HG03159 (cell line): ENCODE measurements at regions not wholly inside any gene's neighbourhood (a gene's known extent, or its start where the extent isn't known, plus 50 kb on each side); places are given as distances from the start of the nearest gene placed in this dataset.

Source experiments
- ATAC-seq: cut with Tn5 transposase; IDR thresholded peaks from one replicate; pipeline ENCODE4 v1.9.1; 2021; ENCODE audit warnings: mild to moderate bottlenecking, moderate library complexity; ENCODE audit not compliant: unreplicated experiment

DNA sequence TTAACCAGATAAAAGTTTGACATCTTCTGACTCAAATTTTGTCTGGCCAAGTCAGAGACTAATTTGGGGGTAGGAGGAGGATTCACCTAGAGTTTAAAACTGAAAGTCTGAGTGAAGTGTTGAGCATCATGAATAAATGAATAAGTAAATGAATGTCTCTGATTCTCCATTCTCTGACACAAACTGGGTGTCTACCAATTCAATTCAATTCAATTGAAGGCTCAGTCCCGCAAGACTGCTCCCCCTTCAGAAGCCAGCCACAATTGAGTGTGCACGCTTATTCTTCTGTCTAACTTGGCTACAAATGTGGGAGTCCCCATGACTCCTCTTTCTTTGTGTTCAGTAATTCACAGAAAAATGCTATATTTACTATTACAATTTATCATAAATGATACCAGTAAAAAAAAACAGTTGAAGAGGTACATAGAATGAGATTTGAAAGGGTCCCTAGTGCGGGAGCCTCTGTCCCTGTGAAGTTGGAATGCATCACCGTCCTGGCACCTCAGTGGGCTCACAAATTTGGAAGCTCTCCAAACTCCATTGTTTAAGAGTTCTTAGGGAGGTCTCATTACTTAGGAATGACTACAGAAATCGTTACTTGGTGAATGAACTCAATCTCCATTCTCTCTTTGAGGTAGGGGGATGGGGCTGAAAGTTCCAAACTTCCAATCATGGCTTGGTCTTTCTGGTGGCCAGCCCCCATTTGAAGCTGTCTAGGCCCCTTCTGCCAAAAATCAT lies 243.7 kb upstream of the PHYHIPL start:
- no peak for ATAC-seq

DNA sequence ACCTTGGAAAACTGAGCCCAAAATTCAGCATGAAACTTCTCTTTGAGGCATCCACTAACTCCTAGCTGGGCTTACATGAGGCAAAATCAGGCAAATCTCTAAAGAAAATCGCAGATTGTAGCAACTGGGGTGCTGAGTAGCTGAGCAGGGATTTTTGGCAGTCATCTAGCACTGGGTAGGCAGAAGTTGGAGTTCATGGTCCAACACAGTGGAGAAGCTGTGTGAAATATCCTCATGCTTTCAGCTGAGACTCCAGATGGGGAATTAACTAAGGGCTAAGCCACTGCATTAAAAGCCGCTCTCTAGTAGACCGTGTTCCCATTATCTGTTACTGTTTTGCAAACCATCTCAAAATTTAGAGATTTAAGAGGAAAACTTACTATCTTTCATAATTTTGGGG lies 240.1 kb upstream of the PHYHIPL start:
- ATAC-seq, result no peak

DNA sequence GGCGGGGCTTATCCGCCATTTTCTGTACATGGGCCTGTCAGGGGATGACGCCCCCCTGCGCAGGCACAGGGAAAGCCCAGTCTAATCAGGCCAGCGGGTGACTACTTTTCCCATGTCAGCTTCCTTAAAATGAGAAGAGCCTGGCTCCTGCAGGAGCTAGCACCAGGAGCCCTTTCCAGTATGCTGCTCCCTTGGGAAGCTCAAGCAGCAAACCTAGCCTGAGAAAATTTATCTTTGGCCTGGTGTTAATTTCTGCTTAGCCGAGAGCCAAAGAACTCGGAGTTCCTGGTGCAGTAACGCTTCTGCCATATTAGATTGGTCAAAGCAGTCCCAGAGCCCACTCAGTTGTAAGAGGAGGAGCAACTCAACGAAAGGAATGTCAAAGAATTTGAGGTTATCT lies 239.0 kb upstream of the PHYHIPL start:
- ATAC-seq, result no peak

DNA sequence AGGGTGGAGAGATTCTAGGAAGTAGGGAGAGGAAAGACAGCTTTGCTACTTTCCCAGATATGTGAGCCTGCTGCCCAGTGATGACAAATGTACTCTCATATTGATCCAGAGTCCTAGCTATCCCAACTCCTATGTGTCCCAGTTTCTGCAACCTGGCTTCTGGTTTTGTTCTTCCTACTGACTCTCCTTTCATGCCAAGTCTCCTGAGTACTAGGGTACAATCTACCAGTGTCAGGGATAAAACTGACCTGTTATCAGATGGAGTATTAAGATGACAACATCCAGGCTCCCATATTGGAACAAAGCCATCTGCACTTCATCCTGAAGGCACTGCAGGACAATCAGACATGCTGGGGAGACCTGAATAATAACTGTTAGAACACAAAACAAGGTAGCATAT lies 233.7 kb upstream of the PHYHIPL start:
- ATAC-seq, result no peak

DNA sequence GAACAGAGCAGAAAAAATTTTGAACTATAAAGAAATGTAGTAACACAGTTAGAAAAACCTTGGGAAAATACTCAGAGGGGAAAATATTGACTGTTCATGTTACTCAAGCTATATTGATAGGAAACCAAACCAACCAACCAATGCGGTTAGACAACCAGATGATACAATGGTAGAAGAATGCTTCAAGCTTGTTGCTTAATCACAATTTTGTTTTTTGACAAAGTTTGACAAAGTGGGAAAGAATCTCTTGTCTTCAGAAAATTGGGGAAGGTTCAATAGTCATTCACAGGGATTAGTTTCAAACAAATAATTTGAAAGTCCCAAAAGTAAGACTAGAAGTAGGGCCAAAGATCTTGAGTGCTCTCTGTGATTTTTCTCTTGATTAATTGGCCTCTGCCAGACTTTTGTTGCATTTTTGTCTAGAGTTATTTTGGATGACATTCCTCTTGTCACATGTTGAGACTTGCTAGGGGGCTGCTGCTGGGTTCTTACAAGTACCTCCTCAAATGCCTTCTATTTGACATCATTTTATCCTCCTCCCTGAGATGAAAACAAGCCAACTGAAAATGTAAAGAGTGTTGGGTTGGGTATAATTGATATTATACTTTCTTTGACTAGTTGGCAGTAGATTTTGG lies 233.1 kb upstream of the PHYHIPL start:
- ATAC-seq, result no peak

DNA sequence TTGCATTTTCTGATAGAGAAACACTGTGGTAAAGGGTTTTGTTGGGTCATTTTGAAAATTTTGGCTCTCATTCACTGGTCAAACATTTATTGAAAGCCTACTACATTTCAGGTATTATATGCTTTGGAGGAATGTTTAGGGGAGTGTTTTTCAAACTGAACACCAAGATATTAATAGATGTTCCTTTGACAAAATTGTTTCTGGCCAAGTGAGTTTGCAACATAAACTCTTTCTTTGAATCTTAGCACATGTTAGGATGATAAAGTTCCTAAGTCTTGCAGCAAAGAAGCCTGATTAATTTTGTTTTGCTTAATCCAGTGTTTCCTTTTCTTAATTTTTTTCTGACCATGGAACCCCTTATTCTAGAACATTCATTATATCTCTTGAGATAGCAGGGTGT lies 232.5 kb upstream of the PHYHIPL start:
- ATAC-seq, result no peak

DNA sequence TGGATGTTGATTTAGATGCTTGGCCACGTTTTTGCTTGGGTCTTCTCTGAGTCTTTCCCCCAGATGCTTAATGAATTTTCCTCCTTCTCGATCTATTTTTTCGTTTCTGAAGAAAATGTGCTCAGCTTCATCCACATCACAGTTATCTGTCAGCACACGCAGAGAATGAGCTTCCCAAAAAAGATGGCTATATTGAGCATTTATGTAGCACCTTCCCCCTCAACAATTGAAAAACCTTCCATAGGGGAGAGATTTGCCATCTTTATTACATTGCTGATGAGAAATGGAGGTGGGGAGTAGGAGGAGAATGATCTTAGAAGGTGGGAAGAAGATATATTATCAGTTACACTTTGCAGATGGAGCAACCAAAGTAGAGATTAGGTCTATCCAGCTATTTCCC lies 228.1 kb upstream of the PHYHIPL start:
- ATAC-seq, result no peak

DNA sequence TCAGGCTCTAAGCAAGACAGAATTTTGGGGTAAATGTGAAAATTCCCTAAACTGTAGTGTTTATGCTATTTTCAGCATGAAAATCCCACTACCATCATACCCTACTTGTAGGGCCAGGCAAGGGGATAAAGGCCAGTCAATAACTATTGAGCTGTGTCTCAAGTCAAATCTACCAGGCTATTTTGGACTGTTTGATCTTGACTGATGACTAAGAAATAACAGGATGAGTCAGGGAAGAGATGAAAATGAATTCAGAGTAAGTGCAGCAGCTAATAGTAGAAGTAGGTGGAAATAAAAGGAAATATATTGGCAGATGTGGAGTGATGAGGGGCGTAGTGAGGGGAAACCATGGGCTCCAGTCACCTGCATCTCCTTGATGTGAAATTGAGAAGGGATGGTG lies 225.8 kb upstream of the PHYHIPL start:
- no peak for ATAC-seq

DNA sequence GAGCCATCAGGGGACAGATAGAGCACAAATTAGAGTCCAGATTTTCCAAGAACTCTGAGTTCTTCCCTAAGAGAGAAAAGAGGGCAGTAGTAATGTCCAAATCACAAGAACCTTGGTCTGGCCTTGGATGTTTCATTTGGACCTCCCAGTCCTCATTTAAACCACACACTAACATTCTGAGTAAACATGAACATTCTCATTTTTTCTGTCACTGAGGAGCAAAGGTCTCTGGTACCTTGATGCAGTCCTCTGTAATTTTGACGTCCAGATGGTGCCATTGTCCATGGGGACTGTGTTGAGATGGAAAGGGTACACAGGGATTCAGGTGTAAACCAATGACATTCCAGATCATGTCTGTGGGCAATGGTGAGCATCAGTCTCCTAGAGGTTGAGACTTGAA lies 225.4 kb upstream of the PHYHIPL start:
- no peak for ATAC-seq

DNA sequence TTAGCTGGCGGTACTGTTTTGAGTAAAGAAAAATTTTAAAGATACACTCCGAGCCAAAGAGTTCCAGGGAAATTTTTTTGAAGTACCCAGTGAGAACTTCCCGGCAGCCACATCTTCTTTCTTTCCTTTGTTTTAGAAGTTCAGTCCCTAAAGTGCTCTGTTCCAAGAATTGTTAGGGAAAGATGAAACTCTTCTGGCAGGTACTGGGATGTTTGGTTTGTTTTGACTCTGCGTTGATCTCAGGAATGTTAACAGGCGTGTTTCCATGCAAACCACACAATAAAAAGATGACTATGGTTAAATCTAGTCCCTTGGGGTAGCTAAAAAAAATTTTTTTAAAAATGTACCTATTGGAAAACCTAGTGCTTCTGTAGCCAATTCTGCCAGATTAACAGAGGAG lies 224.7 kb upstream of the PHYHIPL start:
- ATAC-seq, result no peak

DNA sequence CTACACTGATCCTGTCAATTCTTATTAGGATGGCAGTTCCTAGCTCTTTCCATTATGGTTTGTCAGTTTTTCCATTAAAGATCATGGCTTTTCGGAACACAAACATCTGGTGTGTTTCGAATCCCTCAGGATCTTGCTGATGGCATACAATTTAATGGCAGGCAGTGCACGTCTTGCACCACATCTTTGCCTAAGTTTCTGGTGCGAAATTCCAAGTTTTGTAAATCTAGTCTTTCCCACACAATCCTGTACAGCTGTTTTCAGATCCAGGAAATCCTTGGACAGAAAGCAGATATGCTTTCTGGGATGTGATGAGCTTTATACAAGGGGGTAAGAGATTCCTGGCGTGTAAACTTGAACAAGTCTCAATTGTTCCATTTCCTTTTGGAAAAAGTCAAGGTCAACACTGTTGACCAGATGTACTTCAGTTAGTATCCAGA lies 224.3 kb upstream of the PHYHIPL start:
- ATAC-seq, result no peak

DNA sequence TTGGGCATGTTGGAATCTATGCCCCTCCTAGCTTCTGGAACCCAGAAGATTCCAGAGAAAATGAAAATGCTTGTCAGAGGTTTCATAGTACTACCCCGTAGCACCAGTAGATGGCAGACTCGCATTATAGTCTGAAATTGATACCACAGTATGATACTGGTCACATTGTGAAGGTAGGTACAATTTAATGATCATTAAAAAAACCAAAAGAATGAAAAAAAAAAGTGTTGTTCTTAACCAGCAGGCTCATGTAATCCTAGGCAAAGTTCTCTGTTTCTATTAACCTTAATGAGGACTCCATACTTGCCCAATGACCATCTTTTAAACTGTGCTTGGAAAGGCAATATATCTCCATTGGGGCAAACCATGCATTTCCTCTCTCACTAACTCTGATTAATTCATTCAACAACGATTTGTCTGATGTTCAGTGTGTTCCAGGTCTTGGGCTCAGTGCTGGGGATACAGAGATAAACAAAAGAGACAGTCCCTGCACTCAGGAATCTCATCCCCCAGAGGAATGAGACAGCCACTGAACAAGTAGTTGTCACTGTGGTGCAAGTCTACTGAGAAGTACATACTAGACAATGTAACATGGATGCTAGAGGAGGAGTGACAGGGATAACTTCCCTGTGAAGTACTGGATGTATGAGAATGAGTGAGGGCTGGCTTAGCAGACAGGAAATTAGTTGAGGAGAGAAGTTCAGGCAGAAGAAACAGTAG lies 223.5 kb upstream of the PHYHIPL start:
- peak; percentile 79 for ATAC-seq

DNA sequence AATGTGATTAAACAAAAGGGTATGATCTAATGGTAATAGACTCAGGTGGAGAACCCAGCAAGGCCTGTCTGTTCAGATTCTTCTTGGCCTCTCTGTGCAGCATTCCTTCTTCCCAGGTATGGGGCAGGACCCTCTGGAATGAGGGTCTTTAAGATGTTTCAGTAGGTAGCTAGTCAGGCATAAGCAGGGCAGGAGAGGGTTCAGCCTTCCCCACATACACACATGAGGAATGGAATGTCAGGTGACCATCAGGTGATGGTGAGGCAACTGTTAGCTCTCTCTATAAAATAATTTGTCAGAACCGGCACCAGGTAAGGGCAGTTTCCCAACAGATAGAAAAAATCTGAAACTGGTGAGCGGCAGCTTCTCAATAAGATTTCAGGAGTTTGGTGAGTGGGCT lies 222.3 kb upstream of the PHYHIPL start:
- ATAC-seq, result no peak

DNA sequence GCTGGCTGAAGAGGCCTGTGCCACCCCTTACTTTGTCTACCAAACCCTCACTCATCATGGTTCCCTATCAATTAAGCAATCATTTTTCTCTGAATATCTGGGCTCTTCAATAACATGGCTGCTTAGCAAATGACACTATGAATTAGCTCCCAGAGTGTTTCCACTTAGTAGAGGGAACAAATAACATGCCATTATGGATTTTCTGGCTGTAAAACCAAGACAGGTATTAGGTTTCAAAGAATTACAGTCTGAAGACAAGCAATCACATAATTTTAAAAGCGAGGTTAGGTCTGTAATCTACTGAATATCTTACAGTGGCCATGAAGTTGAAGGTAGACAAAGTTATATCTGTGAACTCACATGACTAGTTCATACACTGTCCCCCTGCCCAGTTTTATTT lies 220.8 kb upstream of the PHYHIPL start:
- no peak for ATAC-seq

DNA sequence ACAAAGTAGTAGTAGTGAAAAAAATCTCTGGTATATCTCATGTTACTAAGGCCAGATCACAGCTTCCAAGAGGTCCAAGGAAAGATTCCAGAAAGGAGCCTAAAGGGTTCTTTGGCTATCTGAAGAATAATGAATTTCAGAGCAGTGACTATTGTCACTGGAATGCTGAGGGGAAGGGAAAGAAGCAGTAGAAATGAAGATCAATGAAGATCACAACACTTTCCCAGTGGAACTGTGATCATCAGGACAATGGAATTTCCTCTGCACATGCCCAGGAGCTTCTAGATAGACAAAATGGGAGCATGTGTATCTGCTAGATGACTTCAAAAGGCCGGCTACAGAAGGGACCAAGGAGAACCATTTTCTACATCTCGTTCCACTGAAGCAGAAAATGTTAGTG lies 219.5 kb upstream of the PHYHIPL start:
- ATAC-seq, result no peak

DNA sequence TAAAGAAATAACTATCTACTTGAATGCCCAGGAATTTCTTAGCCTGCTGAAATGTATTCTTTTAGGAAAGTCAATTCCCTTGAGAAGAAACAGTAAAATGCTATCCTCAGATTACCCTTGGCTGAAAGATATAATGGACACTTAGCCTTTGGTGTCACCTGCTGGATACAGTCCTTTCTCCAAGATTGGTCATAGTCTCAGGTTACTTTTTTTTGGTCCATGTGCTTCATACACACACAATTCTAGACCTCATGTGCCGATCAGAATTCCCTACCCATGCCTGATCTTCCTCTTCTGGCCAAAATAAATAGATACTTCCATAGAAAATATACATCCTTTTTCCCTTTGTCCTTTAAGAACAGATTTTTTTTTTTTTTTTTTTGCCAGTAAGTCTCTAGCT lies 218.9 kb upstream of the PHYHIPL start:
- ATAC-seq, result no peak

DNA sequence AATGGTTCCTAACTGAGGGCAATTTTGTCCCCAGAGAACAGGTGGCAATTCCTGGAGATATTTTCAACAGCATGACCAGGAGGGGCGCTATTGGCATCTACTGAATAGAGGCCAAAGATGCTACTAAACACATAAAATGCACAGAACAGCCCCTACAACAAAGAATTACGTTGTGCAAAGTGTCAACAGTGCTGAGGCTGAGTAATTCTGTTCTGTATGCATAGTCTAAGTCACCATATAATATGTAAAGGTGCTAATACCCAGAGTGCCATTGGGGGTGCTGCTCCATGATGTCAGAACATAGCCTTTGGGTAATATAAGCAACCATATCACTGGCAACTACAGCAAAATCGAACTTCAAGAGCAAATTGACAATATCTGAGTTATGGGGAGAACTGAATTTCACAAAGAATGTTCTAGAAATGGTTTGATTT lies 213.3 kb upstream of the PHYHIPL start:
- no peak for ATAC-seq

DNA sequence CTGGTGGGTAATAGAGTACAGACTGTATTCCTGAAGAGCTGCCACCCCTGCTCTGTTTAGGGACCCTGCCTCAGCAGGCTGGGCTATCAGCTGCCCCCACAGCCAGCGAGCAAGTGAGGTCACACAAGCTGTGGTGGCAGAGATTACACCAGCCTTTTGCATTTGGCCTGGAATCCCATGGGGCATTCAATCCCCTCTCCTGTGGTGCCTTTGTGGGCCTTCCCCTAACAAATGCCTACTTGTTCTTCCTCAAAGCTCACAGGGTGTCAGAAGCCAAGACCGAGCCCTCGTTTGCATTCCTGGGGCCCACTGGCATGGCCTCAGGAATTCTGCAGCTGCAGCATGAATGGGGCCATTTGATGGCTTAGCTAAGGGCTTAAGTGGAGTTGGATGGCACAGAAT lies 212.7 kb upstream of the PHYHIPL start:
- no peak for ATAC-seq

DNA sequence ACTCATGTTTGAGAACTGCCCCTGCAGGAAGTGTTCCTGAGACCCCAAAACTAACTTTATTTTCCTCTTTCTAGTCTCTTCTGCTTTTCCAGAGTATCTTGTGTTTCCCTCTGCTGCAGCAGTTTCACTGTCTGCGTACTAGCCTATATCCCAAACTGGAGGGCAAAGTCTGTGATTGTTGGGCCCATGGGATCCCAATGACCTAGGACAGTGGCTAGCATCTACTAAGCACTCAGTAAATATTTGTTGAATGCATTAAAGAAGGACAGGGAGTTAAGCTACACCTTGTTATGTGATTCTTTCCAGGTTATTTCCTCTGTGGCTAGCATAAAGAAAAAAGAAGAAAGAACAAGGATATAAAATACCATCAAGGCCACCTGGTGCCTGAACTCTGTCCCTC lies 210.6 kb upstream of the PHYHIPL start:
- ATAC-seq, result no peak

DNA sequence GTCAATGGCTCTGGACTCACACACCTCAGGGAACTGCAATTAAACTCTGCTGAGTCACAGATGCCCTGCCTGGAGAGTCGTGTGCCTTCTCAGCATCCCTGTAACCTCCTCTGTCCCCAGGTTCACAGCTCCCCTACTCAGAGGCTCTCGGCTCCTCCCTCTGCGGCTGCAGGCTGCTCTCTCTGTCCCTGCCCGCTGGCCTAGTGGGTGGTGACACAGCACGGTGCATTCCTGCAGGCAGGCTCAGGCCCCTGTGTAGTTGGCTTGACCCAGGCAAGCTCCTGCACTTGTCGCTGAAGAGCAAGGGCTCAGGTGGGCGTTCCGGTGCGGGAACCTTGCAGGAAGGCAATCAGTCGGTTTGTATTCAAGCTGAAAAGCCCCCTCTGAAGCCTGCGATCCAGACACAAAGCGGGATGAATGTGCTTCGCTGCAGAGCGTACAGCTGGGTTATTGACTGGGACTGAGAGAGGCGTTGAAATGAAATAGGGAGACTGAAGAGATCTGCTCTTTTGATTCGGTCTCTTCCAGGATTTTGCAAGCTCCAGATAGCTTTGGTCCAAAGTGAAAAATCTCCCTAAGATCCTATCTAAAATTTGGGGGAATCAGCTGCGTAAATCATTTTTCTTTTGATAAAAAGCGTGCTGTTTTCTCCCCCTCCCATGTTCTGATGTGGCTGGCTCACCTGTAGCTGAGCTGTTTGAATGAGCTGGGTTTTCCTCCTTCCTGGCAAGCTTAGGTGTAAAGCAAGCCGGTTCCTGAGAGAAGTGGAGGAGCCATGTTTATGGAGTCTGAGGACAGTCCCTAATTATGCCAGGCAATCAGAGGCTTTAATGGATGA lies 208.7 kb upstream of the PHYHIPL start:
- ATAC-seq, result no peak

DNA sequence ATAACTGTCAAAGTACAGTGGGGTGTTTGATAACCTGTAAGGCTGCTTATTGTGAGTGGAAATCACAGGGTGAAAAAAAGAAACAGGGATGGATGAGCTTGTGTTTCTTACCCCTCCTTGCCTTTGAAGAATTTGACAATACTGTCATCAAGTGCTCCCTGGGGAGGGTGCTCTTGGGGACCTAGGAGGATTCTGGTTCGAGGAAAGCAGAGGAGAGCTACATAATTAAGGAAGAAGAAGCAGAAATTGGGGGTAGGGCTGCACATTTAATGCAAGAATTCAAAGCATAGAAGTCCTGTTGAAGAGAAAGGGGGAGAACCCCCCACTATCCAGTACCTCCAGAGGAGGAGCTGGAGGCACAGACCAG lies 208.1 kb upstream of the PHYHIPL start:
- no peak for ATAC-seq
